Right atrium auricular region (tissue), 2 donors: ENCODE measurements at regions not wholly inside any gene's neighbourhood (a gene's known extent, or its start where the extent isn't known, plus 50 kb on each side); places are given as distances from the start of the nearest gene placed in this dataset.

Experiments
- DNase-seq: peaks from one replicate; pipeline ENCODE4 v3.0.0-alpha.2; 2019; ENCODE audit warnings: low spot score
- H3K27ac ChIP-seq, 2 donors: fragments of 200-600 bp; sonication (generic); 1 replicate in 1 of 2; 2 replicates in 1 of 2; pipeline ENCODE4 v1.5.1; 2016 to 2019
- H3K27me3 ChIP-seq, 2 donors: fragments of 200-600 bp; sonication (generic); one replicate each; pipeline versions ENCODE4 v1.5.1 to v1.6.0; 2017 to 2019
- H3K36me3 ChIP-seq: fragments of 200-600 bp; sonication (generic); one replicate; pipeline ENCODE4 v1.5.1; 2016
- H3K4me1 ChIP-seq, 2 donors: fragments of 200-600 bp; sonication (generic); one replicate each; pipeline versions ENCODE4 v1.5.1 to v1.6.0; 2017 to 2019
- H3K4me3 ChIP-seq, 2 donors: fragments of 200-600 bp; sonication (generic); 1 replicate in 1 of 2; 2 replicates in 1 of 2; pipeline ENCODE4 v1.5.1; 2017 to 2019; ENCODE audit warnings: mild to moderate bottlenecking in 1 of 2, moderate library complexity in 1 of 2
- H3K9me3 ChIP-seq, 2 donors: fragments of 200-600 bp; sonication (generic); one replicate each; pipeline ENCODE4 v1.5.1; 2019
- TF ChIP-seq, protein P1 (sequence below), 2 donors: fragments of 200-600 bp; sonication (generic); IDR thresholded peaks; one replicate each; pipeline ENCODE4 v1.5.1; 2019; ENCODE audit warnings: antibody characterized with exemption in 2 of 2

DNA sequence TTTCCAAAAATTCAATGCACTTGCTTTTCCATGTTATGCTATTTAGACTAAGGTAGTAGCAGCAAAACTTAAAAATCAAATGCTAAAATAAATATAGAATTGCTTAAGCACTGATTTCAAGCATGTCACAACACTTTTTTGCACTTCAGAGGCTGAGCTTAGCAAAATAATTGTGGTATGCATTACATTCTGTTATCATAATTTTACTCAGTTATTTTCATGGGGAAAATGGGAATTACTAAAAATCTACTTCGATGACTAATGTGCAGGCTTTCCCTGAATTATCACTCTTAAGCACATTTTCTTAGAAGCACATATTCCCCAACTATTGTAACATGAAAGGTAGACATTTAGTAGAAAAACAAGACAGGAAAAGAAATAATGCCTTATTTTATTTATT lies 322.4 kb upstream of the CBLB start:
- H3K9me3 ChIP-seq, result no peaks in the 10 kb centered on the region
- no peaks in the 10 kb centered on the region for H3K27me3 ChIP-seq
- H3K4me3 ChIP-seq, result no peak overlapping the region
- no peaks in the 10 kb centered on the region for H3K4me1 ChIP-seq
- no peak overlapping the region for H3K27ac ChIP-seq
- TF ChIP-seq, protein P1, sequence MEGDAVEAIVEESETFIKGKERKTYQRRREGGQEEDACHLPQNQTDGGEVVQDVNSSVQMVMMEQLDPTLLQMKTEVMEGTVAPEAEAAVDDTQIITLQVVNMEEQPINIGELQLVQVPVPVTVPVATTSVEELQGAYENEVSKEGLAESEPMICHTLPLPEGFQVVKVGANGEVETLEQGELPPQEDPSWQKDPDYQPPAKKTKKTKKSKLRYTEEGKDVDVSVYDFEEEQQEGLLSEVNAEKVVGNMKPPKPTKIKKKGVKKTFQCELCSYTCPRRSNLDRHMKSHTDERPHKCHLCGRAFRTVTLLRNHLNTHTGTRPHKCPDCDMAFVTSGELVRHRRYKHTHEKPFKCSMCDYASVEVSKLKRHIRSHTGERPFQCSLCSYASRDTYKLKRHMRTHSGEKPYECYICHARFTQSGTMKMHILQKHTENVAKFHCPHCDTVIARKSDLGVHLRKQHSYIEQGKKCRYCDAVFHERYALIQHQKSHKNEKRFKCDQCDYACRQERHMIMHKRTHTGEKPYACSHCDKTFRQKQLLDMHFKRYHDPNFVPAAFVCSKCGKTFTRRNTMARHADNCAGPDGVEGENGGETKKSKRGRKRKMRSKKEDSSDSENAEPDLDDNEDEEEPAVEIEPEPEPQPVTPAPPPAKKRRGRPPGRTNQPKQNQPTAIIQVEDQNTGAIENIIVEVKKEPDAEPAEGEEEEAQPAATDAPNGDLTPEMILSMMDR (IDR thresholded peaks at IDR 0.05), result no peak
- no peak for DNase-seq
- H3K36me3 ChIP-seq, result no peaks in the 10 kb centered on the region

- H3K9me3 ChIP-seq, result no peaks in the 10 kb centered on the region
- DNase-seq, result no peak
- no peak overlapping the region for H3K27ac ChIP-seq
- TF ChIP-seq, protein P1 (IDR thresholded peaks at IDR 0.05), result no peak
- H3K4me3 ChIP-seq, result no peak overlapping the region
- H3K27me3 ChIP-seq, result no peaks in the 10 kb centered on the region
- H3K4me1 ChIP-seq, result no peaks in the 10 kb centered on the region
- no peaks in the 10 kb centered on the region for H3K36me3 ChIP-seq
Observed at GRCh38 chr3:106191913-106192312, 323.1 kb upstream of the CBLB start.

GRCh38 chr3:106193876-106194275 lies 325.1 kb upstream of the CBLB start:
- no peak overlapping the region for H3K4me3 ChIP-seq
- H3K9me3 ChIP-seq, result no peaks in the 10 kb centered on the region
- TF ChIP-seq, protein P1 (IDR thresholded peaks at IDR 0.05), result no peak
- no peaks in the 10 kb centered on the region for H3K27me3 ChIP-seq
- no peak overlapping the region for H3K27ac ChIP-seq
- H3K4me1 ChIP-seq, result no peaks in the 10 kb centered on the region
- no peaks in the 10 kb centered on the region for H3K36me3 ChIP-seq
- DNase-seq, result no peak

DNA sequence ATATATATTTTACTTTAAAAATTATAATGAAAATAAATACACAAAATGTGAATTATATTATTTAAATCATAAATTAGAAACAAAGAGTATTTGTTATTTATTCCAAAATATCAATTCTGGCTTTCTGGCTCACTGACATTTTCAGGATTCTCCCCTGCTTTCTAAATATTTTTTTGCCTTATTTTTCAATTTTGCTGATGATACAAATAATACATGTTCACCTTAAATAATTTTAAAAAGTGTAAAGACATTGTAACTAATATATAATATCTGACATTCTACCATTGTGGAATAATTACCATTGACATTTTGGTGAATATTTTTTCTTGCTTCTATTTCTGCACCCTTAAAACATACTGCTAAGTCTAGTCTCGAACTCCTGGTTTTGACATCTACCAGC lies 325.9 kb upstream of the CBLB start:
- H3K36me3 ChIP-seq, result no peaks in the 10 kb centered on the region
- H3K27me3 ChIP-seq, result no peaks in the 10 kb centered on the region
- TF ChIP-seq, protein P1 (IDR thresholded peaks at IDR 0.05), result no peak
- H3K9me3 ChIP-seq, result no peaks in the 10 kb centered on the region
- no peak overlapping the region for H3K27ac ChIP-seq
- no peaks in the 10 kb centered on the region for H3K4me1 ChIP-seq
- no peak for DNase-seq
- no peak overlapping the region for H3K4me3 ChIP-seq

DNA sequence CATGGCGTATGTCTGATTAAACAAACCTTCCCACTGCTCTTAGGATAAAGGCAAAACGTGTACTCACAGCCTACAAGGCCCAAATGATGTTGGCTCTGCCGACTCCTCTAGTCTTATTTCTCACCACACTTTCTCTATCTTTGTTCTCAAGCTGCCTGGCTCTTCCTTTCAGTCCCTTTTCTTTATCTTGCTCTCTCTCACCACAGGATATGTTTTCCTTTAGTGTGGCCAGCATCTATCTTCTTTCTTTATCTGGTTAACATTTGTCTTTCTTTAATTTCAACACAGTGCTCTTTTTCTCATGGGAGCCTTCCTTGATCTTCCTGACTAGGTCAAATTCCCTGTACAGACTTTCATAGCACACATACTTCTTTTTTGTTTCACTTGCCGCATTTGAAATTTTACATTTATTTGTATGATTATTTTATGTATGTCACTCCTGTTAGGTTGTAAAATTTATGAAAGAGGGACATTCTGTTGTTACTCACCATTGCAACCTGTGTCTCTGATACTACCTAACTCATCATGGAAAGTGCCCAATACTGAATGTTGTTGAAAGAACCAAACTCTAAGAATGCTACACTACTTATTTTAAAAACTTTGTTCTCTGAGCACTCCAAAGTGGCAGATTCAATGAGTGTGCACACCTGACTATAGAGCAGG lies 328.9 kb upstream of the CBLB start:
- no peak for DNase-seq
- Histone ChIP-seq H3K9me3 (no peaks in the 10 kb centered on the region), H3K27ac (no peak overlapping the region), H3K36me3 (no peaks in the 10 kb centered on the region), H3K4me3 (no peak overlapping the region), H3K27me3 (no peaks in the 10 kb centered on the region), H3K4me1 (no peaks in the 10 kb centered on the region)
- TF ChIP-seq, protein P1 (IDR thresholded peaks at IDR 0.05), result no peak
